ENCODE measurements at regions not wholly inside any gene's neighbourhood (a gene's known extent, or its start where the extent isn't known, plus 50 kb on each side); places are given as distances from the start of the nearest gene placed in this dataset.

- TF ChIP-seq, protein P1, sequence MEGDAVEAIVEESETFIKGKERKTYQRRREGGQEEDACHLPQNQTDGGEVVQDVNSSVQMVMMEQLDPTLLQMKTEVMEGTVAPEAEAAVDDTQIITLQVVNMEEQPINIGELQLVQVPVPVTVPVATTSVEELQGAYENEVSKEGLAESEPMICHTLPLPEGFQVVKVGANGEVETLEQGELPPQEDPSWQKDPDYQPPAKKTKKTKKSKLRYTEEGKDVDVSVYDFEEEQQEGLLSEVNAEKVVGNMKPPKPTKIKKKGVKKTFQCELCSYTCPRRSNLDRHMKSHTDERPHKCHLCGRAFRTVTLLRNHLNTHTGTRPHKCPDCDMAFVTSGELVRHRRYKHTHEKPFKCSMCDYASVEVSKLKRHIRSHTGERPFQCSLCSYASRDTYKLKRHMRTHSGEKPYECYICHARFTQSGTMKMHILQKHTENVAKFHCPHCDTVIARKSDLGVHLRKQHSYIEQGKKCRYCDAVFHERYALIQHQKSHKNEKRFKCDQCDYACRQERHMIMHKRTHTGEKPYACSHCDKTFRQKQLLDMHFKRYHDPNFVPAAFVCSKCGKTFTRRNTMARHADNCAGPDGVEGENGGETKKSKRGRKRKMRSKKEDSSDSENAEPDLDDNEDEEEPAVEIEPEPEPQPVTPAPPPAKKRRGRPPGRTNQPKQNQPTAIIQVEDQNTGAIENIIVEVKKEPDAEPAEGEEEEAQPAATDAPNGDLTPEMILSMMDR (conservative IDR thresholded peaks at IDR 0.05 in 1 of 2, IDR thresholded peaks at IDR 0.05 in 1 of 2; ENCODE audit: extremely low read depth in 1 of 2, insufficient read depth in 1 of 2, low read depth in 1 of 2, low read length in 2 of 2) = no peak
- no peak for TF ChIP-seq EZH2 (IDR thresholded peaks at IDR 0.05; ENCODE audit: borderline replicate concordance, low read length)
These were observed 286.1 kb upstream of the CTNNB1 start for GRCh38 chr3:40913192-40913591.
